NCI-H446 (cell line): ENCODE measurements at regions not wholly inside any gene's neighbourhood (a gene's known extent, or its start where the extent isn't known, plus 50 kb on each side); places are given as distances from the start of the nearest gene placed in this dataset.
"Not testable (repeated sequence)": the region's sequence is repeated elsewhere in the genome, so short reads cannot be mapped to it uniquely, and the experiment has no call there.

ENCODE experiments used
- DNase-seq, 2 experiments: peaks; one replicate each; lab custom pipeline; 2025; lab: John Stamatoyannopoulos, UW

GRCh38 chr2:147015591-147015990 lies 829.2 kb upstream of the ACVR2A start:
- DNase-seq, result no peak

GRCh38 chr2:147013696-147014392 lies 831.0 kb upstream of the ACVR2A start:
- DNase-seq, result no peak

GRCh38 chr2:147008481-147008880 lies 836.3 kb upstream of the ACVR2A start:
- no peak for DNase-seq

DNA sequence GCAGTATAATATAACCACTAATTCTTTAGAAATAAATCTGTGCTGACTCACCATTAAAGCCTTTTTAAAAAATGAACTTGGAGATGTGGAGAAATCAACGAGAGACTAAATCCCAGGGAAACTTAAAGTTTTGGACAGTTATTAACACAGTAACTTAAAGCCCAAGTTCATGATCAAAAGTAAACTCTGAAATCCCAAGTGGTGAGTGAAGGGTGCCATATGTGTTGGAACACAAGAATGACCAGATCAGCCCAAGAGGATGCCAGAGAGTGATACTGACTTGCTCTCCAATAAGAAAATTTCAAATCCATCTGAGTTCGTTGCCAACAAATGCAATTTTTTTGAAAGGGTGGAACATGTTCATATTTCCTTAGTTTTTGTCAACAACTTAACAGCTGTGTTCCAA lies 838.1 kb upstream of the ACVR2A start:
- peak in 1 of 2 experiments; percentile 83 for DNase-seq

GRCh38 chr2:147003081-147003480 lies 841.7 kb upstream of the ACVR2A start:
- no peak for DNase-seq

- DNase-seq, result no peak
These were observed 842.6 kb upstream of the ACVR2A start for GRCh38 chr2:147002256-147002655.

GRCh38 chr2:147001061-147001460 lies 843.8 kb upstream of the ACVR2A start:
- DNase-seq, result no peak

DNA sequence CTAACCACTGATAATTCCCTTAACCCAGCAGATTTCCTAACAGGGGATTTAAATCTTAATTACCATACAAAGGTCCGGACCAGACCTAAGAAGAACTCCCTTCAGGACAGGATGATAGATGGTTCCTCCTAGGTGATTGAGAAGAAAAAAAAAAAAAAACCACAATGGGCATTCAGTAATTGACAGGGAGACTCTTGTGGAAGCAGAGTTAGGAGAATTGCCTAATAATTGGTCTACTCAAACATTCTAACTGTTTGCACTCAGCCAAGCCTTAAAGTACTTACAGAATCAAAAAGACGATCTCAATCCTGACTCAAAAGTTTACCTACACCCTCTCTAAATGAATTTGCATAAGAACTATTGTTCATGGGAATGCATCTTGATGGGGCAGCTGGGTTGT lies 844.7 kb upstream of the ACVR2A start:
- not testable (repeated sequence) for DNase-seq

- no peak for DNase-seq
These were observed 846.9 kb upstream of the ACVR2A start for GRCh38 chr2:146997945-146998344.

DNA sequence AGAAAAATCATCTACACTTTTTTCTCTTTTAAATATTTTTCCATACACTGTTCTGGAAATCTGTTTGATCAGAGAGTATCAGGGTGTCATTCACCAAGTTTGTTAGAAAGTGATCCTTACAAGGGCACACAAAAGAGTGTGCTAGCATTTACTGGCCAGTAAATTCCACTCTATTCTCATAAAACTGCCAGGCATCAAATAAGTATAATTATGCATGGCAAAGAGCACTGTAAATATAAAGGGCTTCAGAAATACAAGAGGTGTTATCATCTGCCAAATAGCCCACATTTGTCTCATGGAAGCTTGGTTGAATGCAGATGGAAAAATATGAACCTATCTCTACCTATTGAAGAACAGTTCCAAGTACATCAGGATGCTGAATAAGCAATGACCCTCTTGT lies 847.3 kb upstream of the ACVR2A start:
- no peak for DNase-seq

- DNase-seq, result no peak
These were observed 850.6 kb upstream of the ACVR2A start for GRCh38 chr2:146994246-146994645.

- DNase-seq, result no peak
These were observed 852.4 kb upstream of the ACVR2A start for GRCh38 chr2:146992466-146992865.

- DNase-seq, result no peak
These were observed 852.8 kb upstream of the ACVR2A start for GRCh38 chr2:146992057-146992456.

DNA sequence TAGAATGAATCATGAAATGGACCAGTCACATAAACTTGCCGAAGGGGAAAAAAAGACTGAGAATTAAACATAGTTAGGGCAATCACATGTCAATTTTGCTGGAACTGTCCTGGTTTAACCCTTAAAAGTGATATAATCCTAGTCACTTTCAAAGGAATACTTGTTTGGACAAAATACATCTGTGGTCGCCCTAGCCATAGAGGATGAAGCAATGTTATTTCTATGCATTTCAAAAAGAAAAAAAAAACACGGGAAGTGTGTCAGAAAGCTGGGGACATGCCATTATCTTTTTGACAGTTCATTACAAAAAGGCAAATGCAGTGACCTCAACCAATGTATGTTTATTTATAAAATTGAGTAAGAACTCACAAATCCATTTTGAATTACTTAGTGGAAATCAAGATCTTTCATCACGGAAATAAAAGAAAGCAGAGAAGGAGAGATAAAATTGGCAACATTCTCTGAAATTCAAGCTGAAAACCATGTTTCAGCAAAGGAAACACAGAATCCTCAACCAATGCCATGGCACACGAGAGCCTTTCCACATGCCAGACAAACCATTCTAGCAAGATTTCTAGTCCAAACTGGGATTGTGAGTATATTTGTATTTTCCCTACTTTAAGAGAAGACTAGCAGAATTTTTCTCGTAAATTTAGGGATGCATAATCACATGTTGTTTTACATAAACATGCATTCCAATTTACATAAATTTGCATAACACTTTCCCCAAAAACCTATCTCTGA lies 854.3 kb upstream of the ACVR2A start:
- DNase-seq, result no peak

DNA sequence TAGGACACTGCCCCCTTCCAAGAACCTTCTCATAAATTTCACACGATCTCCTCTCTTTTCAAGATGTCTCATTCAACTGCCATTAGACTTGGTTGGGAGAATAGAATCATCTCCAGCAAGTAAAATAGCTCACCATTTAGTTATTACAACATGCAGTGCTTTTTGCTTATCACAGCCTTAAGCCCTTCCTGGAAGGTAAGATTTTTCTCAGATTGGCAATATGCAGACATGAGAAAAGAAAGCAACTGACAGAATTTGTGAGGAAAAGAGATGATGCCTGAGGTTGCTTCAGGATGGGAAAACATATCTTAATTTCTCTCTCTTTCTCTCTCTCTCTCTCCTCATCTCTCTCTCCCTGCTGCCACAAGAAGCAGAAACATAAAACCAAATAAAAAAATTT lies 855.1 kb upstream of the ACVR2A start:
- DNase-seq, result no peak

DNA sequence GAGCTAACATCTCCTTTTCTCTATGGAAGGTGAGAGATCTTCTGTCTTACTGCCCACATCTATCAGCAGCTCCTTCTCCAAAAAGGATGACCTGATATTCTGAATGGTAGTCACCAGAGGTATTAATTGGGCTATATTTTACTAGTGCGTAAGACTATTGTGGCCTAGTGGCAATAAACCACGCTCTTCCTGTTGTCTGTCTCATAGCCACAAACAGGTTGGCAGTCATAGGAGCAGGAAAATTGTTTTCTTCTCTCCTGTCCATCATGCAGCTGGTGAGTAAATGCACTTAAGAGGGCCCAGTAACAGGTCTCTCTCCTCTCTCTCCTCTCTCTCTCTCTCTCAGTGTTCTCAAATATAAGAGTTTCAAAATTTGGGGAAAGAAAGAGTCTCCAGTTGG lies 856.8 kb upstream of the ACVR2A start:
- no peak for DNase-seq

- DNase-seq, result no peak
These were observed 858.7 kb upstream of the ACVR2A start for GRCh38 chr2:146986161-146986560.

DNA sequence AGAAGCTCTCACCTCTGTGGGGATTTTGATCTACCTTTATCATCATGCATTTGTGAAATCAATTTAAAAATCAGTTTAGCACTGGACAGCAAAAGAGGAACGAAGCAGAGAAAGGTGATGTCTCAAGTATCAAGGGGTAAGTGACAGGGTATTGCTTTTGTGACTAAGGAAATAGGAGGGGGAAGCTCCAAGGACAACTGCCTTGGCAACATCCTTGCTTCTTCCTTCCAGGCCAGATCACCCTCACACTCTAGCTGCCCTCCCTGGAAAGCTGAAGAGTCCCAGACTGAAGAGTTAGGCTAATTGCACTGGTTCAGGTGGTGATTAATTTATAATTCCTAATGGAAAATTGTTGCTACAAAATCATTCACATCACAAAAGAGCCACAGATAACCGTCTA lies 859.1 kb upstream of the ACVR2A start:
- DNase-seq, result no peak

DNA sequence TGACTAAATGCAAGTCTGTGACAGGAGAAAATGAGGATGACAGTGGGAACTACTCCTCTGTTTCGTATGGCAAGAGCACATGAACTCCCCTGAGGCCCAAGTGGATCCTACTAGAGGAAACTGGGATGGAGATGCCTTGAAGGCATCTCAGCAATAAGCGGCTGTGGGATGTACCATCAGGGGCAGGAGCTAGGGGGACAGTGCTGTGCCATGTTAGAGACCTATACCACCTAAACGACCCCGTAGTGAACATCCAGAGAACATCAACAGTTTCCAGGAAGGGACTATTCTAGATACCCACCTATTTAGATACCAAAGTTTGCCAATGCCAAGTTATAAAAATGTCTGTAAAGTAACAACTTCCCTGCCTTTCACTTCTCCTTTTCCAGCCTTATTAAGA lies 860.8 kb upstream of the ACVR2A start:
- no peak for DNase-seq

GRCh38 chr2:146982393-146982846 lies 862.4 kb upstream of the ACVR2A start:
- no peak for DNase-seq

- DNase-seq, result no peak
These were observed 862.9 kb upstream of the ACVR2A start for GRCh38 chr2:146981921-146982320.

DNA sequence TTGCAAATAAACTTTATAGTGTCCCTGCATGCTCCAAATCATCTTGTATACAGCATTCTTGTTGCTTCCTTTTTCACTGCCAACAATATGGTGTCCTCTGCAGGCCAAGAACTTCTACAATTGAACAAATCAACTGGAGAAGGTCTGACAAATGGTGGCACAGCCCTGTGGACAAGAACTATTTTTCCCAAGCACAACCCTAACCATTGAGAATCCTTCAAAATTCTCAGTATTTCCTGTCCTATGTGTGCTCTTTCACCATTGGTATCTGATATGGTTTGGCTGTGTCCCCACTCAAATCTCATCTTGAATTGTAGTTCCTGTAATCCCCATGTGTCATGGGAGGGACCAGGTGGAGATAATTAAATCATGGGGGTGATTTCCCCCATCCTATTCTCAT lies 865.1 kb upstream of the ACVR2A start:
- no peak for DNase-seq
